GM18907 (cell line): ENCODE measurements at regions not wholly inside any gene's neighbourhood (a gene's known extent, or its start where the extent isn't known, plus 50 kb on each side); places are given as distances from the start of the nearest gene placed in this dataset.

Source experiments
- ATAC-seq: cut with Tn5 transposase; IDR thresholded peaks from one replicate; pipeline ENCODE4 v1.9.1; 2021; ENCODE audit warnings: mild to moderate bottlenecking, moderate library complexity; ENCODE audit not compliant: unreplicated experiment

GRCh38 chr2:65661980-65662653, 229.7 kb upstream of the SPRED2 start:
- no peak for ATAC-seq

GRCh38 chr2:65660340-65660739, 227.9 kb upstream of the SPRED2 start:
- no peak for ATAC-seq

- no peak for ATAC-seq
These were observed 226.5 kb upstream of the SPRED2 start for GRCh38 chr2:65658881-65659280.

- ATAC-seq: no peak
These were observed 225.9 kb upstream of the SPRED2 start for GRCh38 chr2:65658266-65658665.

DNA sequence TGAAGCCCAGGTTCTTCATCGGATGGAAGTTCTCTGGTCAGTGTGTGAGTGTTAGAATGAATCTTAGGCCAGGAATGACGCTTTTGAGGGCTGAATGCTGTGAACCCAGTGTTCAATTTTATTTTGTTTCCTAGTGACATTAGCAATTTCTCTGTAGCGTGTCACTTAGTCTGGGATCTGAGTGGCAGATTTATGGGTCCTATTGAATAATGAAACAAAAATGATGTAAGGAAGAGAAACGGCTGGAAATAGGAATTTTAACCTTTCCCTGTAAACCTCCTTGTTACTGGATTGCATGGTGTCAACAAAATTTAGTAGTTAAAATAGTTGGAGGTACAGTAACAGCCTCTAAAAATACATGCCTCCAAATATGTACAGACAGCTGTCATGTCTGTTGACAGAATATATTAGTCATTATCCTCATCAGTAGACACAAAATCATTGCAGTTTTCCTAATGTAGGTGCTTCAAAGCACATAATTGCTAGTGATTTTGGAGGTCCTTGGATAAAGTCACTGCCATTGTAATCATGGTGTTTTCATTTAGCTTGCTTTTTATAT, 223.8 kb upstream of the SPRED2 start:
- no peak for ATAC-seq

DNA sequence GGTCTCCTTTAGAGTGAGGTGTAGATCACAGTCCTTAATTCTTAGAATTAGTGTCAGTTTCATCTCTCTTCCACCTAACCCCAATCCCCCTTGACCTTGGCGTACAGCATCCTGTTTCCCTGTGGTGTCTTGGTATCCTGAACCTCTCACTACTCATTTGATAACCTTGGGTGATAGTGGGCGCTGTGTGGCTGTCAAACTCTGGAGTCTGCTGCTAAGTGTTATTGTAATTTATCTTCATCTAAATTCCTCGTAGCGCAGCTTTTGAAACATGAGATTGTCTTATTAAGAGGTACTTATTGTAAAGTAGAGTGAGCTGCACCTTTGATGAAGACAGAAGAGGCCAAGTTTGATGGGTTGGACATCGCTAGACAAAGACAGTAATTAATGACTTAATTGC, 222.6 kb upstream of the SPRED2 start:
- ATAC-seq: no peak

GRCh38 chr2:65654496-65654895, 222.1 kb upstream of the SPRED2 start:
- no peak for ATAC-seq

GRCh38 chr2:65652066-65652465, 219.7 kb upstream of the SPRED2 start:
- no peak for ATAC-seq

DNA sequence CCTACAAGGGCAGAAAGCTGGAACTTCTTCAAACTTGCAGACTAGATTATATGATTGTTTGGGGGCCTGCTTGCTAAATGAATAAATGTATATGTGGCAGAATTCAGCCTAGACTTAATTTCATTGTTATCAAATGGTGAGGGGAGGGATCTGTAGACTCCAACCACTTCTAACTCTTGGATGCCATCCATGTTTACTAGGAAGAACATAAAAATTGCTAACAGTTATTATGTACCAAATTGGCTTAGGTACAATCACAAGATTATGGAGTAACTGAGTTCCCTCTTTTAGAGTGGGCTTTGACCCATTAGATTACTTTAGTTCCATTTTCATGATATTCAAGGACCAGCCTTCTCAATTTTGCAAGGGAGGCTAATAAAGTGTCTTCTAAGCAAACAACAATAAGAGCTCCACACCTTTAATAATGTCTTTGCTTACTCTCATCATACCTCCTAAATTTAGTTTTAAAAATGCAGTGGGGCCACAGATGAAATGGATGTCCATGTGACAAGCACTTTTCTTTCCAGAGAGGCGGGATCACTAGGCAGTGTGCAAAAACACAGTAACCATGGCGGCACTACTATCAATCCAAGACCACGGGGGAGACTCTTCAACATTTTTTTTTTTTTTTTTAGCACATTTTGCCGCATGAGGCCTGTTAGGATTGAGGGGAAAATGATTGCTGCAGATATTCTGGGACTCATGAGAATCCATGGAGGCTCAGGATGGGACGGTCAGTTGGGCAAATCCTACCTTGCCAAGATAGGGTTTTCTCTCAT, 217.6 kb upstream of the SPRED2 start:
- no peak for ATAC-seq

GRCh38 chr2:65647249-65647842, 214.9 kb upstream of the SPRED2 start:
- no peak for ATAC-seq

- no peak for ATAC-seq
These were observed 208.3 kb upstream of the SPRED2 start for GRCh38 chr2:65640793-65641103.

DNA sequence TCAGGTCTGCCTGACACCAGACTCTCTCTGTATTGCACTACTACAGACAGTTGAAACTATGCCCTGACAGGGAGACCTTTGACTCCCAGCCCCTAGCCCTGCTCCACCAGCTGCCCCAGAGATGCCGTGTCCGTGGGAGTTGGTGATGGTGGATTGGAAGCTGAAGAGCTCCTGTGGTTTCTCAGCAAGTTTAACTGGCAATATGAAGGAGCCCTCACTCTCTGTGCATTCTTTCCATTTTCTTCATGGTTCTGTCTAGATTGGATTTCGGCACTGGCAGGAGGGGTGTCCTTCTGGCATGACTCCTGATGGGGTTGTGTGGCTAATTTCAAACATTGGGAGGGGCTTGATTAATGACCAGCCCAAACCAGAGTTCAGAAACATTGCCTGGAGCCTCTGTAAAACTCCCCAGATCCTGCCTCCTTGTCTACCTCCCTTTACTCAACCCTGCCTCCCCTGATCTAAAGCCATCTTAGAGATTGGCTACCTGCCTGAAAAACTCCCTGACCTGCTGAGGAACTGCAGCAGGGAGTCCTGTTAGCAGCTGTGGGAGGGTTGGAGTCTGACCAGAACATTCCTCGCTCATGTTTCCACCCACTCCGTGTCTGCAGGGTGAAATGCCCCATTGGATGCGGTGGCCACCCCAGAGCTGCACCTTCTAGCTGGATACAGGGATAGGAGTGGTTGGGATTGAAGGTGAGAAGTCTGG, 206.9 kb upstream of the SPRED2 start:
- ATAC-seq: no peak

GRCh38 chr2:65638443-65638842, 206.0 kb upstream of the SPRED2 start:
- no peak for ATAC-seq

DNA sequence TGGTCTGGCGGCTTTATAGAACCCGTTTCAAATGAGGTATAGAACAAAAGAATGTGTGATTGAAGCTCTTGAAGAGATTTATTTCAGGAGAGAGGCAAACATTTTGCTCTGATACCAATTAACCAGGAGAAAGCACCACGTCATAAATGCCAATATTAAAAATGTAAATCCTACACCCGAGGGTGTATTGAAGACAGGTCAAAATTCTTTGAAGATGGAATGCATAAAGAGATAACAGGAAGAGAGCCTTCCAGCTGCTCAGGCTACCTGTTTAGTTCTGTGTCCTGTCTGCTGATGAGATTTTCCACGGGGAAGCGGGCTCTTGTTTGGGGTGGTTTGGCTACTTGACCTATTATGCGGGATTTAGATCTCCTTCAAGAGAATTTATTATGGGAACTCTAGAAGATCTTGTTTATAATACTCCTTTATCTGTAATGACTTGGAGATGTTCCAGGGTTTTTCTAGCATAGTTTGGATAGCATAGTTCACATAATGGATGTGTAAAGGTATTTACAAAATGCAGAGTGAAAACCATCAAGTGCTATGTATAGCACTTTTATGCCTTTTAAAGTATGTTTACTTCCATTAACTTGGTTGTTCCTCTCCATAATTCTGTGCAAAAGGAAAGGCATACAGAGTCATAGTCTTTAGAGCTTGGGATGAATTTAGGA, 204.5 kb upstream of the SPRED2 start:
- ATAC-seq: no peak

GRCh38 chr2:65636024-65636423, 203.6 kb upstream of the SPRED2 start:
- ATAC-seq: no peak

GRCh38 chr2:65634304-65634703, 201.9 kb upstream of the SPRED2 start:
- ATAC-seq: no peak

GRCh38 chr2:65630643-65631042, 198.2 kb upstream of the SPRED2 start:
- no peak for ATAC-seq

- ATAC-seq: no peak
These were observed 195.8 kb upstream of the SPRED2 start for GRCh38 chr2:65628156-65628555.

DNA sequence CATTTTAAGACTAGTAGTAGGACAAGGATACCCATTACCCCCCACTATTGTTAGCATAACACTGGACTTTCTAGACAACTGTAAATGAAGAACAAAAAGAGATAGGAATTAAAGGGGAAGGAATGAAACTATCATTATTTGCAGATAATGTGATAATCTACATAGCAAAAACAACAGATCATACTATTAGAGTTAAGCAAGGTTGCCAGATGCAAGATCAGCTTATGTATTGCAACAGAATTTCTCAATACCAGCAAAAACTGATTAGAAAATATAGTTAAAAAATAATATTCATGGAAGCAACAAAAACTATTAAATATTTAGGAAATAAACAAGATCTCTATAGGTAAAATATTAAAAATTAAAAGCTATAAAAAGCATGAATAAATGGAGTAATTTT, 194.4 kb upstream of the SPRED2 start:
- no peak for ATAC-seq

DNA sequence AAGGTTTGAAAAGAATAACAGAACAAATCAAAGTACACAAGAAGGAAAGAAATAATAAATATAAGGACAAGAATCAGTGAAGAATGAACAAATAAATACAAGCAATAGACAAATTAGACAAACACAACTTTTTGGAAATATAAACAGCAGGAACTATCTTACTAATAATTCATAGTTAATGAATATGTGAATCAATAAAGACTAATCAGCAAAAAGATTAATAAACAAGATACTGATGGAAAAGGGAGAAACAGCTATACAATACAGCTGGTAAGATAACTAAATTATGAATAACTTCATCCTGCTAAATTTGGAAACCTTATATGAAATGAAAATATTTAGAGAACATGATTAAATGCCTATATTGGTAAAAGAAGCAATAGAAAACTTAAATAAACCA, 193.6 kb upstream of the SPRED2 start:
- ATAC-seq: no peak
